Mesothelial cell of epicardium (in vitro differentiated cells): ENCODE measurements at regions not wholly inside any gene's neighbourhood (a gene's known extent, or its start where the extent isn't known, plus 50 kb on each side); places are given as distances from the start of the nearest gene placed in this dataset.
"Not testable (repeated sequence)": the region's sequence is repeated elsewhere in the genome, so short reads cannot be mapped to it uniquely, and the experiment has no call there.

Experiments used
- DNase-seq, 2 experiments: peaks; one replicate each; pipeline ENCODE4 v3.0.0; 2021; ENCODE audit warnings: low spot score in 2 of 2; ENCODE audit not compliant: unreplicated experiment in 2 of 2
- H3K27ac Mint-ChIP-seq: 2 replicates; pipeline ENCODE4 v1.8.0; 2021; ENCODE audit warnings: mixed read lengths
- H3K27me3 Mint-ChIP-seq: 2 replicates; pipeline ENCODE4 v1.8.0; 2021; ENCODE audit warnings: low read depth, mixed read lengths
- H3K36me3 Mint-ChIP-seq: 2 replicates; pipeline ENCODE4 v1.8.0; 2021; ENCODE audit warnings: mixed read lengths
- H3K4me1 Mint-ChIP-seq: 2 replicates; pipeline ENCODE4 v1.8.0; 2021; ENCODE audit warnings: mixed read lengths
- H3K4me3 Mint-ChIP-seq: 2 replicates; pipeline ENCODE4 v1.8.0; 2021; ENCODE audit warnings: mild to moderate bottlenecking, moderate library complexity, mixed read lengths
- H3K9me3 Mint-ChIP-seq: 2 replicates; pipeline ENCODE4 v1.8.0; 2021; ENCODE audit warnings: mixed read lengths
- CTCF ChIP-seq: fragments of 200-600 bp; sonication (generic); IDR thresholded peaks from one replicate; pipeline ENCODE4 v1.5.0; 2021; ENCODE audit warnings: antibody characterized with exemption; ENCODE audit not compliant: unreplicated experiment

- not testable (repeated sequence) for H3K36me3 Mint-ChIP-seq, DNase-seq, H3K4me3 Mint-ChIP-seq, H3K9me3 Mint-ChIP-seq, H3K27ac Mint-ChIP-seq, H3K4me1 Mint-ChIP-seq
- H3K27me3 Mint-ChIP-seq = peaks cover 20% of the 10 kb centered on the region
These were observed 81.1 kb downstream of the THSD1 start for GRCh38 chr13:52324831-52325230.

GRCh38 chr13:52319876-52320275 is 86.1 kb downstream of the THSD1 start:
- H3K36me3 Mint-ChIP-seq = no peaks in the 10 kb centered on the region
- H3K4me3 Mint-ChIP-seq = no peak overlapping the region
- H3K9me3 Mint-ChIP-seq = no peaks in the 10 kb centered on the region
- H3K27ac Mint-ChIP-seq = no peak overlapping the region
- TF ChIP-seq CTCF = no peak
- no peak for DNase-seq
- no peaks in the 10 kb centered on the region for H3K4me1 Mint-ChIP-seq
- H3K27me3 Mint-ChIP-seq = peaks cover 48% of the 10 kb centered on the region

GRCh38 chr13:52309833-52310232 is 96.1 kb downstream of the THSD1 start:
- not testable (repeated sequence) for H3K4me3 Mint-ChIP-seq, H3K27ac Mint-ChIP-seq, H3K4me1 Mint-ChIP-seq, H3K27me3 Mint-ChIP-seq, H3K36me3 Mint-ChIP-seq, DNase-seq
- peaks cover 25% of the 10 kb centered on the region for H3K9me3 Mint-ChIP-seq

- DNase-seq, H3K4me3 Mint-ChIP-seq, H3K36me3 Mint-ChIP-seq, H3K27me3 Mint-ChIP-seq, H3K27ac Mint-ChIP-seq, H3K4me1 Mint-ChIP-seq: not testable (repeated sequence)
- H3K9me3 Mint-ChIP-seq = peaks cover 22% of the 10 kb centered on the region
These were observed 99.6 kb downstream of the THSD1 start for GRCh38 chr13:52306336-52306735.

- not testable (repeated sequence) for DNase-seq, H3K27ac Mint-ChIP-seq, H3K27me3 Mint-ChIP-seq, H3K4me1 Mint-ChIP-seq, H3K36me3 Mint-ChIP-seq, H3K4me3 Mint-ChIP-seq
- peaks cover 15% of the 10 kb centered on the region for H3K9me3 Mint-ChIP-seq
These were observed 102.9 kb downstream of the THSD1 start for GRCh38 chr13:52303098-52303497.

- H3K4me1 Mint-ChIP-seq, H3K4me3 Mint-ChIP-seq, H3K27me3 Mint-ChIP-seq, H3K27ac Mint-ChIP-seq, H3K36me3 Mint-ChIP-seq, DNase-seq: not testable (repeated sequence)
- H3K9me3 Mint-ChIP-seq = peaks cover 15% of the 10 kb centered on the region
These were observed 103.3 kb downstream of the THSD1 start for GRCh38 chr13:52302688-52303087.

GRCh38 chr13:52301810-52302400 is 104.1 kb downstream of the THSD1 start:
- H3K36me3 Mint-ChIP-seq, H3K27me3 Mint-ChIP-seq, H3K4me1 Mint-ChIP-seq, DNase-seq, H3K4me3 Mint-ChIP-seq, H3K27ac Mint-ChIP-seq: not testable (repeated sequence)
- H3K9me3 Mint-ChIP-seq = peaks cover 15% of the 10 kb centered on the region

GRCh38 chr13:52298079-52298661 is 107.8 kb downstream of the THSD1 start:
- not testable (repeated sequence) for H3K4me3 Mint-ChIP-seq, H3K4me1 Mint-ChIP-seq, DNase-seq, H3K36me3 Mint-ChIP-seq, H3K27ac Mint-ChIP-seq, H3K27me3 Mint-ChIP-seq
- peaks cover 15% of the 10 kb centered on the region for H3K9me3 Mint-ChIP-seq

- DNase-seq, H3K9me3 Mint-ChIP-seq, H3K4me1 Mint-ChIP-seq, H3K36me3 Mint-ChIP-seq, H3K27ac Mint-ChIP-seq, H3K27me3 Mint-ChIP-seq, H3K4me3 Mint-ChIP-seq: not testable (repeated sequence)
These were observed 117.1 kb downstream of the THSD1 start for GRCh38 chr13:52288891-52289290.

GRCh38 chr13:52281387-52281786 is 122.0 kb upstream of the NEK3 start:
- peaks cover 15% of the 10 kb centered on the region for H3K9me3 Mint-ChIP-seq
- not testable (repeated sequence) for H3K27me3 Mint-ChIP-seq, H3K4me3 Mint-ChIP-seq, H3K27ac Mint-ChIP-seq, DNase-seq, H3K4me1 Mint-ChIP-seq, H3K36me3 Mint-ChIP-seq

GRCh38 chr13:52279408-52279807 is 120.0 kb upstream of the NEK3 start:
- H3K27ac Mint-ChIP-seq, H3K9me3 Mint-ChIP-seq, H3K4me3 Mint-ChIP-seq, H3K4me1 Mint-ChIP-seq, DNase-seq, H3K36me3 Mint-ChIP-seq, H3K27me3 Mint-ChIP-seq: not testable (repeated sequence)

- not testable (repeated sequence) for DNase-seq, H3K27ac Mint-ChIP-seq, H3K36me3 Mint-ChIP-seq, H3K4me1 Mint-ChIP-seq, H3K9me3 Mint-ChIP-seq, H3K27me3 Mint-ChIP-seq, H3K4me3 Mint-ChIP-seq
These were observed 94.9 kb upstream of the NEK3 start for GRCh38 chr13:52254299-52254698.

GRCh38 chr13:52240752-52241151 is 81.4 kb upstream of the NEK3 start:
- H3K27me3 Mint-ChIP-seq, DNase-seq, H3K27ac Mint-ChIP-seq, H3K4me3 Mint-ChIP-seq, H3K36me3 Mint-ChIP-seq, H3K9me3 Mint-ChIP-seq, H3K4me1 Mint-ChIP-seq: not testable (repeated sequence)
